Left lobe of liver (tissue), 2 donors: ENCODE measurements at regions not wholly inside any gene's neighbourhood (a gene's known extent, or its start where the extent isn't known, plus 50 kb on each side); places are given as distances from the start of the nearest gene placed in this dataset.
A peak's percentile ranks its signal among the peaks of the same experiment; 100 is the strongest.
"Not testable (repeated sequence)": the region's sequence is repeated elsewhere in the genome, so short reads cannot be mapped to it uniquely, and the experiment has no call there.

Source experiments
- ATAC-seq: fragments of 200-7000 bp; cut with Tn5 transposase; one replicate; pipeline ENCODE4 v1.9.1; 2020; ENCODE audit warnings: mild to moderate bottlenecking, moderate library complexity
- DNase-seq: peaks from one replicate; pipeline ENCODE4 v3.0.0-alpha.2; 2020; ENCODE audit warnings: low spot score
- donor health status: DM: no; HTN: no; CAD: no; lungs with moderate emphysema.
- donor health status: DM: no; HTN: yes; CAD: no.

DNA sequence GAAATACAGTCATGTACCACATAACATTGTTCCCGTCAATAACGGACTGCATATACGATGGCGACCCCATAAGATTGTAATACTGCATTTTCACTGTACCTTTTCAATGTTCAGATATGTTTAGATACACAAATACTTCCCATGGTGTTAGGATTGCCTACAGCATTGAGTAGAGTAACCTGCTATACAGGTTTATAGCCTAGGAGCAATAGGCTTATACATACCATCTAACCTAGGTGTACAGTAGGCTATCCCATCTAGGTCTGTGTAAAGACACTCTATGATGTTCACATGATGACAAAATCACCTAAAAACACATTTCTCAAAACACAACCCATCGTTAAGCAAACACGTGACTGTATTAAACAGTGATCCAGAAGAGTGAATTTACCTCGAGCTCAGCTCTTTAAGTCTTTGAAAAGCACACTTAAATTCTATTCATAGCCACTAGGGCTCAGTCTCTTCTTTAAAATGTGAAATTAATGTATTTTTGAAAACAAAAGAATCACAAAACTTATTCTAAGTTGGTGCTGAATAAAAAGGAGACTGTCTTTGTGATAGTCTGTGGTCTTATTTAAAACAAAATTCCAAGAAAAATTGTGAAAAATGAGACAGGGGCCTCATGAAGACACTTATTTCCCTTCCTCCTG, 239.1 kb upstream of the ARID2 start:
- no peak for ATAC-seq
- DNase-seq = no peak

DNA sequence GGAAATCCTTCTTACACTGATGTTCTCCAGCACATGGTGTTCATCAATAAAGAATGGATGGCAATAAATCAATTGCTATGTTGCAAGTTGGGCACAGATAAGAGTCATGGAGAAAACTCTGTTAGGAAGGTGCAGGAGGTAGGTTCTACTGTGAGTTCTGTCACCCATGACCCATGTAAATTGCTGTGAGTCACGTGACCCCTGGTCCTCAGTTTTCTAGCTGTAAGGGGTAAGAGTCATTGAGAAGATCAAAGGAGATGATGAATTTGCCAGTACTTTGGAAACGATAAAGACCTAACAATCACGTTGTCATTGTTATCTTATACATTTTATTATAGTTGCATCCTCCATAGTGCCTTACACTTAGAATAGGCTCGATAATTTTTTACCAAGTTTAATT, 235.2 kb upstream of the ARID2 start:
- DNase-seq = no peak
- ATAC-seq = no peak

DNA sequence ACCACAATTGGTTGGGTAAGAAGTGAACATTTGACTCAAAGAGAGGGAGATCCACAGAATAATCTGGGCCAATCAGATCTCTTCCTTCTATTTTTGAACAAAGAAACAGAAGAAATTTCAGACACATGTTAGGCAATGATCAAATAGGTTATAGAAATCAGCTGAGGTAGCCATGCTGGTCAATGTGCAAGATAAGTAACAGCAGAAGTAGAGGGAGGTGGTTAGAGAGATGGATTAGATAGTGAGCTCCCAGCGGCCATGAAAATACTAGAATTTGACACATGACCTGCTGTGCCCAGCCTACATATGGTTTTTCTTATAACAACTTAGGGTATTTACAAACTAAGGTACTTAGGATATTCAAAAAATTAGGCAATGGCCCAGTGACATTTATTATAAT, 230.9 kb upstream of the ARID2 start:
- DNase-seq = no peak
- ATAC-seq = no peak

DNA sequence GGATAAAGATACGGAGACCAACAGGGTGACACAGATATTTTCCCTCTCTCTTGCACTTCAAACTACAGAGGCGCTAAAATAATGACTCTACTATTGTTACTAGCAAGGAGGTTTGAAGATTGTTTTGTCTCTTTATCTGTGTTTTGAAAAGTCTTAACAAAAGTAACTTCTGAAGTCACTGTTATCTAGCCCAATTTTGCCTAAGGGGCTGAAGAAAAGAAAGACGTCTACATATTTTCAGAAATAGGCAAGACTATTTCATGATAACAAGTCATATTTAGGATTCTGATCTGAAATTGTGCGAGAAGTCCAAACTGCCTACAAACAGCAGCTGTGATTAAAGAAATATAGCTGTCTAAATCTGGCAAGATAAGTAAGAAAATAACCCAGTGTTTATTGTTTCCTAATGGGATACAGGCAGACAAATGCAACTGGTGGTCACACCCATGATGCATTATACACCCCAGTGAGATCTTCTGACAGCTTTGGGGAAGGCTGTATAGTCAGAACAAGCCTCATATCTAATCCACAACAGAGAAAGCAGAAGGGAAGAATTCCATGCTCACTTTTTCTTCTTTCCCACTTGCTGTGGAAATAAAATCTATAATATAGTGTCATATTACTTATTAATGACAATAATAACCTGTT, 226.9 kb upstream of the ARID2 start:
- ATAC-seq (no peak), DNase-seq (no peak)

DNA sequence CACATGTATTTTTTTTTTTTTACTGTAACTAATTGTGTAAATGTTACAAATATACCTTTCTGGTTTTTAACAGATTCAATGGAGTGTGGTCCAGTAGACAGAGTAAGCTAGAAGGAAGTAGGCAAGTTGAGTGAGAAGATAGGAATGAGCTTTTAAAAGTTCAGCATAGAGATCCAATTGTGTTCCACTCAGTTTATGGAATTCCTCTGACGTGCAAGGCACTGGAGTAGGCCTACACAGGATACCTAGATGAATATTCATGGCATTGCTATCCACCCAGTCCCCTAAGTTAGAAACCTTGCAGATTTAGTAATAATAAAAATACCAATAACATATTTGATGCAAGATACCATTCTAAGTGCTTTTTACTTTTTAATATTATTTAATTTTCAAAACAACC, 225.6 kb upstream of the ARID2 start:
- ATAC-seq = no peak

DNA sequence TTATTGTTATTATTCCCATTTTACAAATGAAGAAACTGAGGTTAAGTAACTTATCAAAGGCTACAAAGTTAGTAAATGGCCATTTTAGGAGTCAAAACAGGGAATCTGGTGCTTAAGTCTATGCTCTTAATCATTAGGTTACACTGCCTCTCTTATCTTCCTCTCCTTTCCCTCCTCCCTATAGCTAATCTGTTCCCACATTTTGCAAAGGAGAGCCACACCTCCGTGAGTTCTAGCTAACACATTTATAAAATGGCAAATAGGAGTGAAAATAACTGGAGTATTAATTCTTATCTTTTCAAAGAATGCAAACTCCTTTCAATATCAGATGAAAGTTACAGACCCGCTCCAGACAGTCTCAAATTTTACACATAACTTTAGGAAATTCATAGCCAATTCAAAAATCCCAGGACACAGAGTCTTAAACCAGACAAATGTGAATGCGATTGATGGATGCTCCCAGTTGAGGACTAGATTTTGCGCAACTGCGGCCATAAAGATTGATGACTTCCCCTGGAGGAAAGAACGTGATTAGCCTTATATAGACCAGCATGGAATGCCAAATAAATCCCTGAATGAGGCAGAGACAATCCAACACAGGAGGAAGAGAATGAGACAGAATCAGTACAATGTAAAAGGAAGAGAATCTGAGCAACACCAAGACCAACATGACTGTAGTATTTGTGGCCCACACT, 225.0 kb upstream of the ARID2 start:
- no peak for DNase-seq
- ATAC-seq = no peak

More for the DNA sequence above, 225.6 kb upstream of the ARID2 start:
- no peak for DNase-seq

DNA sequence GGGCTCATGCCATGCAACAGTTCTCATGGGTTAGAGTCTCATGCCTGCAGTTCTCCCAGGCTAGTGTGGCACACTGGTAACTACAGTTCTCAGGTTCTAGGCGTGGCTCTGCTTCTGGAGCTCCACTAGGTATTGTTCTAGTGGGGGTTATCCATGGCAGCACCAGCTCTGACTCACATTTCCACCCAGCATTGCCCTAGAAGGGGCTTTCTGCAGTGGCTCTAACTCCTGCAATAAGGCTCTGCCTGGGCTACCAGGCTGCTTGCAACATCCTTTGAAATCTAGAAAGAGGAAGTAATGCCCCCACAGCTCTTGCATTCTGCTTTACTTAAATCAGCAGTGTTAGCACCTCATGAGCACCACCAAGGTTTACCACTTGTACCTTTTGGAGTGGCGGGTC, 220.3 kb upstream of the ARID2 start:
- ATAC-seq = no peak

DNA sequence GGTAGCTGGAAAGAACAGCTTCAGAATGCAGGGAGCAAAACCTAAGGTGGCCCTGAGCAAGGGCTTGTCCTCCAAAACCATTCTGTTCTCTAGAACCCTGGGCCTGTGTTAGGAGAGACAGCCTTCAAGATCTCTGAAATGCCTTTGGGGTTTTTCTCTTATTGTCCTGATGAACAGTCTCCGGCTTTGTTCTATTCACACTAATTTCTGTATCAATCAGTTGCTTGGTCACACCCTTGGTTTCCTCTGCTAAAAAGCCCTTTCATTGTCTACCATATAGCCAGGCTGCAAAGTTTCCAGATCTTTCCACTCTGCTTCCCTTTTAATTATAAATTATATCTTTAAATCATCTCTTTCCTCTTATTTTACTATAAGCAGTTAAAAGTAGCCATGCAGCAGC, 219.9 kb upstream of the ARID2 start:
- ATAC-seq (no peak), DNase-seq (no peak)

More for the DNA sequence above, 220.3 kb upstream of the ARID2 start:
- DNase-seq = no peak

DNA sequence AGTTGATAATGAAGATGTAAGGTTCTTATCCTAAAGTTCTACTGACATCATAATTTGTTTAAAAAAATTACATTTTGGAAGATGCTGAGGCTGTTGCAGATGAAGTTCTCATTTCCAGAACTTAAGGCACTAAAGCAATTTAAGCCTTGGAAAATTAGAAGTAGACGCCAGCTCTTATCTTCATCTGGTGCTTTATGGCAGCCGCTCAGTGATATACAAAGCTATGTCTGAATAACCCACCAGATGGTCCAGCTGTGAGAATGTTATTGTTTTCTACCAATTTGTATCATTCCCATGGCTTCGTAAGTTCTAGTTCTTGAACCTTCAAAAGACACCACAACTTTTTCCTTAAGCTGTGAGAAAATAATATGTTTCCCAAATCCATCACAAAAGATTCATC, 212.1 kb upstream of the ARID2 start:
- ATAC-seq = no peak
- no peak for DNase-seq

DNA sequence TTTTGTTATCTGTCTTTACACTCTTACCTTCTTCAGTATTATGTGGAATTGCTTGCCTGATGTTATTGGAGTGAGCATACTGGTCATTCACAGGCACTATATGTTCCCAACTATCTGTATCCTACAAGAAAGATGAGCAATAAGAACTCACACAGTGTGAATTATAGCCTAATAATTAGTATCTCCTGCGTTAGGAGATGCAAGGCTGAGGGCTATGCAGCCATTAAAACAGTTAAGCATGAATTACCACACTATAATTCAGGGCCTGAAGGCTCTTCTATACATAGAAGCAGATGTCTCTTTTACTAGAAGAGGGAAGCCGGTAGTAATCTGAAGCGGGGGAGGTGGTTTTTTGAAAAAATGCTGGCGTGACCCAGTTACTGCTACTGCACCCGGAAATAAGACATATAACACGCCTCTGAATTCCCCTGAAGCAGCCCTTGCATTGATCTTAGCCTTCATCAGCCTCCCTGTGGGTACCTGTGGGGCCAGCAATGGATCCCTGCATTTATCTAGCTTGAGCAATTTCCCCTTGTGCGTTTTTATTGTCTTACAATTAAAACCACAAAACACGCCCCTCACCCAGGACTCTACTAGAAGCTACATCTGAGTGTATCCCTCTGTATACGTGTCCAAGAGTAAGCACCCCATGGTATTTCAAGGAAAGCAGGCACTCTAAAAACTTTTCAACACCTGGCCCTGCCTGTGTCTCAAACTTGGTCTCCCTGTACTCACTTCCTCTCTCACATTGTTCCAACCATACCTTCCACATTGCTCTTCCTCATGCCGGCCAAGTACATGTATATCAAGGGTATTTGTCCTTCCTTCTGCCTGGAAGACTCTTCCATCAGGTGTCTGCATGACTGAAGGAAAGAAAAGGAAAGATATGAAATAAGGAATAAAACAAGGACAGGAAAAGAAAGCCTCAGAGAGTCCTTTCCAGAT, 210.9 kb upstream of the ARID2 start:
- ATAC-seq = no peak

DNA sequence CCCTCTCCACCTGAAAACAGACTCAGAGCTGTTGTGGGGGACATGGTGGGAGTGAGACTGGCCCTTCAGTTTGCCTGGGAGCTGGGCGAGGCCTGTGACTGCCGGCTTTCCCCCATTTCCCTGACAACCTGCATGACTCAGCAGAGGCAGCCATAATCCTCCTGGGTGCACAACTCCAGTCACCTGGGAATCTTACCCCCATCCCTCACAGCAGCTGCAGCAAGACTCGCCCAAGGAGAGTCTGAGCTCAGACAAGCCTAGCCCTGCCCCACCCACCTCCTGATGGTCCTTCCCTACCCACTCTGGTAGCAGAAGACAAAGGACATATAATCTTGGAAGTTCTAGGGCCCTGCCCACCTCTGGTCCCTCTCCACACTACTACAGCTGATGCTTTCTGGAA, 207.3 kb upstream of the ARID2 start:
- DNase-seq (no peak), ATAC-seq (no peak)

More for the DNA sequence above, 210.9 kb upstream of the ARID2 start:
- no peak for DNase-seq

DNA sequence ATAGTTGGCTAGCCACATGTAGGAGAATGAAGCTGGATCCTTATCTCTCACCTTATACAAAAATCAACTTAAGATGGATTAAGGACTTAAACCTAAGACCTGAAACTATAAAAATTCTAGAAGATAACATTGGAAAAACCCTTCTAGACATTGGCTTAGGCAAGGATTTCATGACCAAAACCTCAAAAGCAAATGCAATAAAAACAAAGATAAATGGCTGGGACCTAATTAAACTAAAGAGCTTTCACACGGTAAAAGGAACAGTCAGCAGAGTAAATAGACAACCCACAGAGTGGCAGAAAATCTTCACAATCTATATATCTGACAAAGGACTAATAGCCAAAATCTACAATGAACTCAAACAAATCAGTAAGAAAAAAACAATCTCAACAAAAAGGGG, 202.7 kb upstream of the ARID2 start:
- ATAC-seq, DNase-seq: not testable (repeated sequence)

DNA sequence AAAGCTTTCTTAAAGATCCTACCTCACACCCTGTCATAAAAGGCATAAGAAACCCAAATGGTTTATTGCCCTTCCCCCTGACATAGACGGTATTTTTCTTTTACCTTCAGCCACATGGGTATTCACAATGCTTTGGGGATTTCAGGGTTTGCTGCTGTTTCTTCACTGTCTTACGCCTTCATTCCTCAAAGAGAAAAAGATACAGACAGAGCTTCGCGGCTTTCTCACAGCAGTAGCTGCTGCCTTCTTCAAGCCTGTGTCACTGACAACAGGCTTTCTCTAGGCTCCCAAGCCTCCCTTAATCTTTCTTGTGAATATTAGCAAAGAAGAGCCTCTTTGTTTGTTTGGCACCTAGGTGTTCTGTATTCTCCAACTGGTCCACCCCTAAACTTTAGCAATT, 197.4 kb upstream of the ARID2 start:
- no peak for ATAC-seq
- no peak for DNase-seq

DNA sequence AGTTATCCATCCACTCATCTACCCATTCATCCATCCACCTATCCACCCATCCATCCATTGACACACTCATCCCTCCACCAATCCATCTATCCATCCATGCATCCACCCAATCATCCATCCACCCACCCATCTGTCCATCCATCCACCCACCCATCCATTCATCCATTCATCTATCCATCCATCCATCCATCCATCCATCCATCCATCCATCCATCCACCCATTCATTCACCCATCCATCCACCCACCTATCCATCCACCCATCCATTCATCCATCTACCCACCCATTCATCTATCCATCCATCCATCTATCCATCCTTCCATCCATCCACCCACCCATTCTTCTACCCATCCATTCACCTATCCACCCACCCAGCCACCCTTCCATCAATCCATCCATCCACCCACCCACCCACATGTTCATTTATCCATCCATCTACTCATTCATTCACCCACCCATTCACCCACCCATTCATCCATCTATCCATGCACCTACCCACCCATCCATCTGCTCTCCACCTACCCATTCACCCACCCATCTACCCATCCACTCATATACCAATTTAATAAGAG, 193.8 kb upstream of the ARID2 start:
- ATAC-seq = no peak
- no peak for DNase-seq

DNA sequence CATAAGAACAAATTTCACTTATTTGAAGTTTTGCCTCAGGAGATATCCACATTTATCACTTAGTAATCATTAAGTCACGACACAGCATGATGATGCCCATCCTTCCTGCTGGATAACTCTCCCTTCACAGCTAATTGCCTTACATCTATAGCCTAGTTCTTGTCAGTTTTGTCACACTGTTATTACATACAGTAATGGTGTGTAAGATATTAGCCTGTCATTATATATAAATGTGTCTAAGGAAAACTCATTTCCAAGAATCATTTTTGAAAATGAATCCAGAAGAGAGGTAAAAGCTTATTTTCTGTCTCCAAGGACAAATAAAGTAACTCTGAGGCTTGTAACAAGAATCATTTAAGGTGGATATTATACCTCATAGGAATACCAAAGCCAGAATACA, 193.2 kb upstream of the ARID2 start:
- no peak for ATAC-seq
- no peak for DNase-seq

DNA sequence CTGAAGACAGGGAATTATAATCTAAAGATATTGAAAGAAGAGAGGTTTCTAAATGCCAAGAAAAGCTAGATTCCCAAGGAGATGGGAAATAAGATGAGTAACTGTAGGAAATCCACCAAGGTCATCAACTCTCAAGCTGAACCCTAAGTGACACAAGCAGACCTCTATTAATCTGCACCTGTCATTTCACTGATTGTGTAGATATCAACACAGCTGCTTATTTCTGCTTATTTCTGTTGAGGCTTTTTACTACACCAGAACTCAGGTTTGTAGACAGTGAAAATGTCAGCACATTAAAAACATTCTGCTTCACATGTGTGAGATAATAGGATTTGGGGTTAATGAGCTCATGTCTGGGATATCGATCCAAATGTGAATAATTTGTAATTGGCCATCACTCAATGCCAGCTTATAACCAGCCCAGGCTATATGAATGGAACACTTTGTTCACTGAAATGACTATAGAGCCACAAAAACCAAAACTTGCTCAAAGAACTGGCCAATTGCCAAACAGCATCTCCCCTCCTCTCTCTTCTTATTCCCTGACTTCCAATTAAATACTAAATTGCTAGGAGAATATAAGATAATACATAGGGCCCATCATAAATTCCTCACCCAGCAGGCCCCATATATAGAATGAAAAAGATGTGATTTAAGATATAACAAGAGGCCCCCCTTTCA, 188.7 kb upstream of the ARID2 start:
- ATAC-seq (no peak), DNase-seq (no peak)

DNA sequence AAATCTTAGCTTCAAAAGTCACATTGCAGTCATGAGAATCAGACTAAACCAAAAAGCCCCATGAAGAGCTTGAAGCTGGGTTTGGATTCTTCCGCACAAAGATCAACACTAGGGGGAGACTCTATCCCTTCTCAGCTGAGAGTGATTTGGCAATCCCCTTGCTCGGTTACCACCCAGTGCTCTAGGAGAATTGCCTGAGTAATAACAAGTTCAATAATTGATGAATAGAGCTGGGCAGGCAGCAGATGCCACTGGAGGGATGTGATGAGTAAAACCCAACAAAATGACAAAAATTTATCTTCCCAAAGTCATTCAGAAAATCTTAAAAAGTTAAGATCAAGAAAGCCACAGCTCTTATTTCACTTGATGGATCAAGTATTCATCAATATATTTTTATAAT, 185.6 kb upstream of the ARID2 start:
- ATAC-seq (peak; percentile 100), DNase-seq (peak; percentile 52)

DNA sequence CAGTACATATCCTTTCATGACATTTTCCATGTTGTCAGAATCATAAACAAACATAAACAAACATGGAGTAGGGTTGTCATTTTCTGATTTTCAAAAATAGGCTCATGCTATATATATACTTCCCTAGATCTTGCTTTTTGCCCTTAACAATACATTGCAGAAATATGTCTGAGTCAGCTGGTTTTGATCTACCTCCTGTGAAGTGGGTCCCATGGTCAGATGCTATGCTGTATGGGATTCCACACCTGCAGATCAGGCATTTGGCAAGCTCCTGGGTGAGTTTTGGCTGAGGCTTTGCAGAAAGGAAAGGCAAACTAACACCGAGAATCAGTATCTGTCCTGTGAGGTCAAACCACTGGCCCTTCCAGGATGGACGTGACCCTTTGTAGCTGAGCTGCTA, 183.0 kb upstream of the ARID2 start:
- no peak for DNase-seq
- ATAC-seq = no peak

DNA sequence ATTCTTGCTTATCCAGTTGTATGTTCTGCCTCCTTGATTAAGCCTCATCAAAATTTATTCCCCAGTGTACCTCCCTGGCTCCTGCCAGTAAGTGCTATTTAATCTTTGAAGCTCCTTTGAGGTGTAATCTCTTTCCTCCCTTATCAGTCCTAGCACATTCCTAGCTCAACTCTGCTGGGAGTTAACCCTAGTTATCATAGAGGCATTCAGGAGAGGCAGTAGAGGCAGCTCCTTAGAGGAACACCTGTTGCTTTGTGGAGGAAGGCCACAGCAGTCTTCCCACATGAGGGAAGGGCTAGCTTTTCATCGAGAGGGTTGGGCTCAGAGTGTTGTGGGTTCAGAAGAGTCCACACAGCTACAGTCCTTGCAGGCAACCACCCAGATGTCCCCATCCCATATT, 182.4 kb upstream of the ARID2 start:
- ATAC-seq (no peak), DNase-seq (no peak)

DNA sequence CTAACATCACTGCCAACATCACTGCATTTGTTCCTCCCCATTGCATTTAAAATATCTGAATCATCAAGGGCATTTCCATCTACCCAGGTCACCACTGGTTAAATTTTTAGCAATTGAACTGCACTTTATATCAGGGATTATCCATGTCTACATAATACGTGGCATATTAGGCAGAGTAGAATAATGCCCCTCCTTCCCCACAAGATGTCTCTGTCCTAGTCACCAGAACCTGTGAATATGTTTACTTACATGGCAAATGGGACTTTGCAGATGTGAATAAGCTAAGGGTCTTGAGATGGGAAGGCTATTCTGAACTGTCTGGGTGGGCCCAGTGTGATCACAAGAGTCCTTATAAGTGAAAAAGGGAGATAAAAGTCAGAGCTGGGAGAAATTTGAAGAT, 181.7 kb upstream of the ARID2 start:
- ATAC-seq (no peak), DNase-seq (no peak)
